ENCODE measurements at regions not wholly inside any gene's neighbourhood (a gene's known extent, or its start where the extent isn't known, plus 50 kb on each side); places are given as distances from the start of the nearest gene placed in this dataset.

DNA sequence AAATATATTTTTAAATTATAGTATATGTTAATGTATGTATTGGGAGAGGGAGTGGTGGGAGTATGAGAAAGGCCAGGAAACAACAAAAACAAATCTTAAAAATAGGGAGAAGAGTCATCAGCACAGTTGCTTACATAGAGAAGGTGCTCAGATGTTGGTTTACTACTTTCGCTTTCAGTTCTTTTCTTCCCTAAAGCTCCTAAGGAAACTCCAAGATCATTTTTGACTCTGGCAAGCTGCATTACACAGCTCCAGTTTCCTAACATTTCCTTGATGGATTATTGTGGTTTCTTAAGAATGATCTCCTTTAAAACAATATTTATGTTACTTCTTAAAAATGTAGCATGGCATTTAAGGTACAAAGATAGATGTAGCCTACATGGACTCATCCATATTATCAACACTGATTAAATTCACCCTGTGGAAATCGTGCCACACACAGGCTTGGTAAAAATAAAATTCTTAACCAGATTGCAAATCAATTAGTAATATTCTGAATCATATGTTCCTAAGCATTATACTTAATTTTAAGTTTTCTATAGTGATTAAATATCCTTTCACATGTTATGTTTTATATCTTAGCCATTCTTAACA is 118.0 kb upstream of the MAN1A1 start:
- TF ChIP-seq, protein P1, sequence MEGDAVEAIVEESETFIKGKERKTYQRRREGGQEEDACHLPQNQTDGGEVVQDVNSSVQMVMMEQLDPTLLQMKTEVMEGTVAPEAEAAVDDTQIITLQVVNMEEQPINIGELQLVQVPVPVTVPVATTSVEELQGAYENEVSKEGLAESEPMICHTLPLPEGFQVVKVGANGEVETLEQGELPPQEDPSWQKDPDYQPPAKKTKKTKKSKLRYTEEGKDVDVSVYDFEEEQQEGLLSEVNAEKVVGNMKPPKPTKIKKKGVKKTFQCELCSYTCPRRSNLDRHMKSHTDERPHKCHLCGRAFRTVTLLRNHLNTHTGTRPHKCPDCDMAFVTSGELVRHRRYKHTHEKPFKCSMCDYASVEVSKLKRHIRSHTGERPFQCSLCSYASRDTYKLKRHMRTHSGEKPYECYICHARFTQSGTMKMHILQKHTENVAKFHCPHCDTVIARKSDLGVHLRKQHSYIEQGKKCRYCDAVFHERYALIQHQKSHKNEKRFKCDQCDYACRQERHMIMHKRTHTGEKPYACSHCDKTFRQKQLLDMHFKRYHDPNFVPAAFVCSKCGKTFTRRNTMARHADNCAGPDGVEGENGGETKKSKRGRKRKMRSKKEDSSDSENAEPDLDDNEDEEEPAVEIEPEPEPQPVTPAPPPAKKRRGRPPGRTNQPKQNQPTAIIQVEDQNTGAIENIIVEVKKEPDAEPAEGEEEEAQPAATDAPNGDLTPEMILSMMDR (conservative IDR thresholded peaks at IDR 0.05; ENCODE audit: low read depth, low read length) = no peak
- TF ChIP-seq EZH2 (IDR thresholded peaks at IDR 0.05; ENCODE audit: borderline replicate concordance, low read depth, low read length, poor library complexity, severe bottlenecking) = no peak
